Lower leg skin (tissue), 4 donors: ENCODE measurements at regions not wholly inside any gene's neighbourhood (a gene's known extent, or its start where the extent isn't known, plus 50 kb on each side); places are given as distances from the start of the nearest gene placed in this dataset.

Source experiments
- DNase-seq, 2 donors: peaks; one replicate each; pipeline ENCODE4 v3.0.0-alpha.2; 2019; ENCODE audit warnings: low spot score in 2 of 2
- H3K4me3 ChIP-seq: fragments of 200-600 bp; sonication (generic); 2 replicates; pipeline ENCODE4 v1.5.1; 2017; ENCODE audit warnings: mild to moderate bottlenecking, low read depth; ENCODE audit not compliant: poor library complexity, severe bottlenecking
- POLR2A ChIP-seq, 2 donors: fragments of 450-650 bp; IDR thresholded peaks; one replicate each; pipeline ENCODE4 v1.6.1; 2016 to 2017; ENCODE audit warnings: antibody characterized with exemption in 2 of 2, mild to moderate bottlenecking in 1 of 2, moderate library complexity in 1 of 2
- WGBS, 2 donors: methylation state at CpG; one replicate each; pipeline ENCODE4 v1.1.5; 2018; 5-methylcytosine and 5-hydroxymethylcytosine counted together
- intact Hi-C: fragments of 100-400 bp; cut with DNase I; formaldehyde crosslinking; loops from one replicate; pipeline ENCODE4 v1.15.0; 2023; ENCODE audit warnings: low total_unique reads
- TF ChIP-seq, protein P1 (sequence below), 3 donors: fragments of 450-650 bp; IDR thresholded peaks; one replicate each; pipeline ENCODE4 v1.5.1; 2016; ENCODE audit warnings: antibody characterized with exemption in 3 of 3, mild to moderate bottlenecking in 3 of 3, moderate library complexity in 2 of 3

- DNase-seq = no peak
- 55 to 57% methylated on average over 3 of the region's 3 CpGs for WGBS, 2 donors
- intact Hi-C loops = no loop called here
- TF ChIP-seq, protein P1, sequence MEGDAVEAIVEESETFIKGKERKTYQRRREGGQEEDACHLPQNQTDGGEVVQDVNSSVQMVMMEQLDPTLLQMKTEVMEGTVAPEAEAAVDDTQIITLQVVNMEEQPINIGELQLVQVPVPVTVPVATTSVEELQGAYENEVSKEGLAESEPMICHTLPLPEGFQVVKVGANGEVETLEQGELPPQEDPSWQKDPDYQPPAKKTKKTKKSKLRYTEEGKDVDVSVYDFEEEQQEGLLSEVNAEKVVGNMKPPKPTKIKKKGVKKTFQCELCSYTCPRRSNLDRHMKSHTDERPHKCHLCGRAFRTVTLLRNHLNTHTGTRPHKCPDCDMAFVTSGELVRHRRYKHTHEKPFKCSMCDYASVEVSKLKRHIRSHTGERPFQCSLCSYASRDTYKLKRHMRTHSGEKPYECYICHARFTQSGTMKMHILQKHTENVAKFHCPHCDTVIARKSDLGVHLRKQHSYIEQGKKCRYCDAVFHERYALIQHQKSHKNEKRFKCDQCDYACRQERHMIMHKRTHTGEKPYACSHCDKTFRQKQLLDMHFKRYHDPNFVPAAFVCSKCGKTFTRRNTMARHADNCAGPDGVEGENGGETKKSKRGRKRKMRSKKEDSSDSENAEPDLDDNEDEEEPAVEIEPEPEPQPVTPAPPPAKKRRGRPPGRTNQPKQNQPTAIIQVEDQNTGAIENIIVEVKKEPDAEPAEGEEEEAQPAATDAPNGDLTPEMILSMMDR (IDR thresholded peaks at IDR 0.05) = no peak
- TF ChIP-seq POLR2A (IDR thresholded peaks at IDR 0.05) = no peak
- no peak overlapping the region for H3K4me3 ChIP-seq
Observed at GRCh38 chr2:70360661-70361270, 58.9 kb upstream of the FAM136A start.

DNA sequence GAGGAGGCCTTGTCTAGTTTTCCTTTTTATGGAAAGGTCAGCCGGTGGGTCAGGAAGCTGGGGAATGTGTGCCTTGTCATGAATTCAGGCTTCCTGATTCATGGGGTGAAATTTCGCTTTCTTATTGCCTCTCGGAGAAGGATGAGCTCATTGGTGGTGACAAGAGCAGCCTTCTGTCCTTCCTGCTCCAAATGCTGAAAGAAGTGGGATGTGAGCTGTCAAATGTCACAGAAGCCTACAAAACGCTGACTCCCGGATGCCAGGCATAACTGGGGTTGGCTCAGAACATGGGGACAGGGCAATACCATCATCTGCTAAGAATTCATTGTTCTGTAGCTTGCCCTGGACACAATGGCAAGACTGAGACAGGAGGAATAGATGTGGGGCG lies 55.8 kb upstream of the FAM136A start:
- WGBS, 2 donors = 60 to 71% methylated on average over 6 of the region's 6 CpGs
- no peak overlapping the region for H3K4me3 ChIP-seq
- no peak for TF ChIP-seq POLR2A (IDR thresholded peaks at IDR 0.05)
- TF ChIP-seq, protein P1 (IDR thresholded peaks at IDR 0.05) = no peak
- no peak for DNase-seq
- intact Hi-C loops = no loop called here

DNA sequence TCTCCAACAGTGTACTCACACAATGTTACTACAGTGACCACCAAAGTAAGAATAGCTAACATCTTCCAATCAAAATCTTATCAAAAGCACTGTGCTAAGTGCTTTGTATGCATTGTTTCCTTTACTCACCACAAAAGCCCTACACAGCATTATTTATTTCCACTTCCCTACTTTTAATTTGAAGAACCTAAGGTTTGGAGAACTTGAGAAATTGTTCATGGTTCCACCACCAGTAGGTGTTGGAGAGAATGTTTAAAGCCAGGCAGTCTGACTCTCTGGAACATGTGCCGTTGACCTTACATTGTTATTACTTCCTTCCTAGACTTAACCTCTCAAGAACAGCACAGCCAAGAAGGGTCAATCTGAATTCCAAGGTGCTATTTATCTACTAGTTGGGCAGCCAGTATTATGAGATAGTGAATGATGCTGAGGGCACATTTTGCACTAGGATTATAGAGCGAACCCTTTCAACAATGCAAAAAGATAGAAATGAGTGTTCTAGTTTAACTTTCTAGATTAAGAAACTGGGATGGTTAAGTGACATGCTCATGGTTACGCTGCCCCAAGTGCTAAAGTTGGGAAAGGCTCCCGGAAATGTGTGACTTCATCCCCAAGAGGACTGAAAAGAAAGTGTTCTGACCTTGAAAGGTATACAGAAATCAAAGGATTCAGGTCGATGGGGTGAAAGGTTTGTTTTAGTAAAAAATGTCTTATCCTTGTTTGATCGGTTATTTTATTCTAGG lies 55.2 kb upstream of the FAM136A start:
- no peak for TF ChIP-seq POLR2A (IDR thresholded peaks at IDR 0.05)
- TF ChIP-seq, protein P1 (IDR thresholded peaks at IDR 0.05) = no peak
- DNase-seq = no peak
- H3K4me3 ChIP-seq = no peak overlapping the region
- intact Hi-C loops = no loop called here
- 63 to 76% methylated on average over 6 of the region's 6 CpGs for WGBS, 2 donors

DNA sequence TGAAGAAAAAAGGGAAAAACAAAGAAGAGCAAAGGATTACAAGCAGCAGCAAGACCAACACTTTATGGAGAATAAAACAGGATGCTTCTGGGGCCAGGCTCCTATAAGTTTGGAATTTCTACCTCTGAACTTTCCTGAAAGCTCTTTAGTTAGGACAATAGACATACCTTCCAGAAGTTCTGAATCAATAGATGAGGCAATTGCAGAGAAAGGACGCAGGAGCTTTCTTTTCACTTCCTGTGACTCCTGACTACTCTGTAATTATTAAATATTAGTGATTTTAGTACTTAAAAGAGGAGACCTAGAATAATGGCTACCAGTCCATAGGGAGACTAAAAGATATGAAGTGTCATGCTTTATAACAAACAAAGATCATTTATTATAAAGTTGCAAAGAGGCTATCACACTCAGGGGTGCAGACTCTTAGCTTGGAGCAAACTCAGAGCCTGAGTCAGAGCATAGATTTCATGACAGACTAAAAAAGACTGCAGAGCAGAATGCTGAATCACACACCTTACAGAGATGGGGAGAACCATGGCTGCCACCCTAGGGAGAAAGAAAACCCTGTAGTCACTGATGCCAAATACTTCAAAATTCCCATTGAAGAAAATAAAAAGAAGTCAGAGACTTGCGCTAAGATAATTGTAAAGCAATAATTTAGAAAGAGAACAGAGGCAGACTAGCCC lies 52.5 kb upstream of the FAM136A start:
- WGBS, 2 donors = 77 to 81% methylated on average over 2 of the region's 2 CpGs
- intact Hi-C loops = no loop called here
- H3K4me3 ChIP-seq = no peak overlapping the region
- TF ChIP-seq, protein P1 (IDR thresholded peaks at IDR 0.05) = no peak
- TF ChIP-seq POLR2A (IDR thresholded peaks at IDR 0.05) = no peak
- no peak for DNase-seq
